H1 (cell line): ENCODE measurements at regions not wholly inside any gene's neighbourhood (a gene's known extent, or its start where the extent isn't known, plus 50 kb on each side); places are given as distances from the start of the nearest gene placed in this dataset.

Experiments used
- BACH1 ChIP-seq: IDR thresholded peaks from 2 replicates; pipeline ENCODE4 v1.6.1; 2012; ENCODE audit warnings: low read length, improper control_type of control experiment
- CHD7 ChIP-seq: fragments of 300-600 bp; sonication (generic); IDR thresholded peaks from 2 replicates; pipeline ENCODE4 v1.7.1; 2012; ENCODE audit warnings: low read length, moderate library complexity, mild to moderate bottlenecking, inconsistent platforms; ENCODE audit not compliant: insufficient replicate concordance
- EGR1 ChIP-seq: IDR thresholded peaks from 2 replicates; pipeline ENCODE4 v1.6.1; 2011; ENCODE audit warnings: low read depth, low read length, borderline replicate concordance
- HDAC6 ChIP-seq: IDR thresholded peaks from one replicate; pipeline ENCODE4 v1.7.1; 2012; ENCODE audit warnings: low read depth, mild to moderate bottlenecking, inconsistent platforms, low read length, moderate library complexity
- JUND ChIP-seq: IDR thresholded peaks from 2 replicates; pipeline ENCODE4 v1.6.1; 2011; ENCODE audit warnings: mild to moderate bottlenecking, improper control_type of control experiment, low read length
- SIN3A ChIP-seq, 2 experiments: IDR thresholded peaks in 1 of 2; conservative IDR thresholded peaks in 1 of 2; 2 replicates each; pipeline ENCODE4 v1.6.1; 2011 to 2012; ENCODE audit warnings: low read length in 2 of 2, improper control_type of control experiment in 1 of 2, low read depth in 1 of 2, mild to moderate bottlenecking in 1 of 2
- SIRT6 ChIP-seq: IDR thresholded peaks from one replicate; pipeline ENCODE4 v1.7.1; 2012; ENCODE audit warnings: low read length, inconsistent platforms
- SP2 ChIP-seq: IDR thresholded peaks from 2 replicates; pipeline ENCODE4 v1.6.1; 2012; ENCODE audit warnings: mild to moderate bottlenecking, low read length, inconsistent platforms
- TAF1 ChIP-seq: IDR thresholded peaks from 2 replicates; pipeline ENCODE4 v1.6.1; 2011; ENCODE audit warnings: mild to moderate bottlenecking, low read depth, low read length
- TCF12 ChIP-seq: IDR thresholded peaks from 2 replicates; pipeline ENCODE4 v1.6.1; 2011; ENCODE audit warnings: low read depth, mild to moderate bottlenecking, low read length
- TF ChIP-seq, protein P1 (sequence below): IDR thresholded peaks from 2 replicates; pipeline ENCODE4 v1.6.1; 2011; ENCODE audit warnings: low read length, improper control_type of control experiment

DNA sequence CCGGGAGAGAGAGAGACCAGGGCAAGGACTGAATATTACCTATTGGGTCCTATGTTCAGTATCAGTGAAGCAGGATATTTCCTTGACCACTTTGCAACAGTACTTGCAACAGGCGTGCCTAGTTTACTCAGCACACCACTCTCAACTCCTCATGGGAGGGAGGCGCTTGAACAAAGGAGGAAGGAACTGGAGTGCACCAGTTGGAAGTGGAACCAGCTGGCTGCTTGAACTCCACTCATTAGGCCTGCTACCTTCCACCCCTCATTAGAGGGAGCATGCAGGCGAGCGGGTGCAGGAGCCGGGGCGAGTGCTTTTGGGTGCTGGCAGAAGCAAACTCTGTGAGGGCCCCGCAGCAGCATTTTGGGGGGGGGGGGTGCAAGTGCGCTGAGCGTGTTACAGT is 1369.6 kb upstream of the RAG2 start (continued):
- no peak for TF ChIP-seq CHD7
- no peak for TF ChIP-seq BACH1
- no peak for TF ChIP-seq EGR1
- TF ChIP-seq TAF1: no peak
- TF ChIP-seq SIRT6: no peak
- TF ChIP-seq SIN3A (conservative IDR thresholded peaks at IDR 0.05 in 1 of 2, IDR thresholded peaks at IDR 0.05 in 1 of 2; ENCODE audit: low read depth in 1 of 2, low read length in 2 of 2): no peak
- no peak for TF ChIP-seq SP2
- TF ChIP-seq HDAC6: no peak
- TF ChIP-seq, protein P1, sequence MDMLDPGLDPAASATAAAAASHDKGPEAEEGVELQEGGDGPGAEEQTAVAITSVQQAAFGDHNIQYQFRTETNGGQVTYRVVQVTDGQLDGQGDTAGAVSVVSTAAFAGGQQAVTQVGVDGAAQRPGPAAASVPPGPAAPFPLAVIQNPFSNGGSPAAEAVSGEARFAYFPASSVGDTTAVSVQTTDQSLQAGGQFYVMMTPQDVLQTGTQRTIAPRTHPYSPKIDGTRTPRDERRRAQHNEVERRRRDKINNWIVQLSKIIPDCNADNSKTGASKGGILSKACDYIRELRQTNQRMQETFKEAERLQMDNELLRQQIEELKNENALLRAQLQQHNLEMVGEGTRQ: no peak
- no peak for TF ChIP-seq TCF12
- TF ChIP-seq JUND: no peak
